Endothelial cell (in vitro differentiated cells): ENCODE measurements at regions not wholly inside any gene's neighbourhood (a gene's known extent, or its start where the extent isn't known, plus 50 kb on each side); places are given as distances from the start of the nearest gene placed in this dataset.

Source experiments
- DNase-seq: peaks from one replicate; pipeline ENCODE4 v3.0.0; 2021; ENCODE audit warnings: low spot score
- H3K27ac Mint-ChIP-seq: one replicate; pipeline ENCODE4 v1.8.0; 2021; ENCODE audit warnings: mixed read lengths, inconsistent platforms; ENCODE audit not compliant: unreplicated experiment
- H3K27me3 Mint-ChIP-seq: one replicate; pipeline ENCODE4 v1.8.0; 2021; ENCODE audit warnings: mild to moderate bottlenecking, moderate library complexity, mixed read lengths, inconsistent platforms; ENCODE audit not compliant: unreplicated experiment
- H3K36me3 Mint-ChIP-seq: one replicate; pipeline ENCODE4 v1.8.0; 2021; ENCODE audit warnings: mild to moderate bottlenecking, low read depth, mixed read lengths, inconsistent platforms; ENCODE audit not compliant: unreplicated experiment
- H3K4me1 Mint-ChIP-seq: one replicate; pipeline ENCODE4 v1.8.0; 2021; ENCODE audit warnings: mild to moderate bottlenecking, mixed read lengths, inconsistent platforms; ENCODE audit not compliant: unreplicated experiment
- H3K4me3 Mint-ChIP-seq: one replicate; pipeline ENCODE4 v1.8.0; 2021; ENCODE audit warnings: mild to moderate bottlenecking, mixed read lengths, inconsistent platforms; ENCODE audit not compliant: unreplicated experiment
- H3K9me3 Mint-ChIP-seq: one replicate; pipeline ENCODE4 v1.8.0; 2021; ENCODE audit warnings: mixed read lengths, inconsistent platforms; ENCODE audit not compliant: unreplicated experiment
- TF ChIP-seq, protein P1 (sequence below): fragments of 200-600 bp; sonication (generic); IDR thresholded peaks from one replicate; pipeline ENCODE4 v1.5.0; 2021; ENCODE audit warnings: antibody characterized with exemption; ENCODE audit not compliant: unreplicated experiment

GRCh38 chr13:82802528-82802927, 1079.7 kb downstream of the SLITRK1 start:
- no peak for DNase-seq
- Mint-ChIP-seq H3K27ac (no peak overlapping the region), H3K27me3 (no peaks in the 10 kb centered on the region), H3K9me3 (no peaks in the 10 kb centered on the region), H3K4me3 (no peak overlapping the region), H3K36me3 (no peaks in the 10 kb centered on the region), H3K4me1 (no peaks in the 10 kb centered on the region)
- TF ChIP-seq, protein P1, sequence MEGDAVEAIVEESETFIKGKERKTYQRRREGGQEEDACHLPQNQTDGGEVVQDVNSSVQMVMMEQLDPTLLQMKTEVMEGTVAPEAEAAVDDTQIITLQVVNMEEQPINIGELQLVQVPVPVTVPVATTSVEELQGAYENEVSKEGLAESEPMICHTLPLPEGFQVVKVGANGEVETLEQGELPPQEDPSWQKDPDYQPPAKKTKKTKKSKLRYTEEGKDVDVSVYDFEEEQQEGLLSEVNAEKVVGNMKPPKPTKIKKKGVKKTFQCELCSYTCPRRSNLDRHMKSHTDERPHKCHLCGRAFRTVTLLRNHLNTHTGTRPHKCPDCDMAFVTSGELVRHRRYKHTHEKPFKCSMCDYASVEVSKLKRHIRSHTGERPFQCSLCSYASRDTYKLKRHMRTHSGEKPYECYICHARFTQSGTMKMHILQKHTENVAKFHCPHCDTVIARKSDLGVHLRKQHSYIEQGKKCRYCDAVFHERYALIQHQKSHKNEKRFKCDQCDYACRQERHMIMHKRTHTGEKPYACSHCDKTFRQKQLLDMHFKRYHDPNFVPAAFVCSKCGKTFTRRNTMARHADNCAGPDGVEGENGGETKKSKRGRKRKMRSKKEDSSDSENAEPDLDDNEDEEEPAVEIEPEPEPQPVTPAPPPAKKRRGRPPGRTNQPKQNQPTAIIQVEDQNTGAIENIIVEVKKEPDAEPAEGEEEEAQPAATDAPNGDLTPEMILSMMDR: no peak

DNA sequence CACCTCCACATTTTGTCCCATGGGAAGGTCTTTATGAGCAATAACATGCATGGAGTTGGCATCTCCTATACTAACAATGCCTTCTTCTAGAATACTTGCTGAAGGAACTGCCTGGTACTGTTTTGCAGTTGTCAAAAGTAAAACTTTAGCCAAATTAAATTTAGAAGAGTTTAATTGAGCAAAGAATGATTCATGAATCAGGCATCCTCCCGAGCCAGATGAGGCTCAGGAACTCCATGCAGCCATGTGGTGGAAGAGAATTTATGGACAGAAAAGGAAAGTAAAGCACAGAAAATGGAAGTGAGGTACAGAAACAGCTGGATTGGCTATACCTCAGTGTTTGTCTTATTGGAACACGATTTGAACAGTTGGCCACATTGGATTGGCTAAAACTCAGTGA, 1081.9 kb downstream of the SLITRK1 start:
- TF ChIP-seq, protein P1: no peak
- no peaks in the 10 kb centered on the region for H3K27me3 Mint-ChIP-seq
- DNase-seq: no peak
- H3K27ac Mint-ChIP-seq: no peak overlapping the region
- no peak overlapping the region for H3K4me3 Mint-ChIP-seq
- no peaks in the 10 kb centered on the region for H3K4me1 Mint-ChIP-seq
- no peaks in the 10 kb centered on the region for H3K36me3 Mint-ChIP-seq
- H3K9me3 Mint-ChIP-seq: no peaks in the 10 kb centered on the region

- no peak overlapping the region for H3K4me3 Mint-ChIP-seq
- no peak for DNase-seq
Observed at GRCh38 chr13:82797876-82798275, 1084.4 kb downstream of the SLITRK1 start.

DNA sequence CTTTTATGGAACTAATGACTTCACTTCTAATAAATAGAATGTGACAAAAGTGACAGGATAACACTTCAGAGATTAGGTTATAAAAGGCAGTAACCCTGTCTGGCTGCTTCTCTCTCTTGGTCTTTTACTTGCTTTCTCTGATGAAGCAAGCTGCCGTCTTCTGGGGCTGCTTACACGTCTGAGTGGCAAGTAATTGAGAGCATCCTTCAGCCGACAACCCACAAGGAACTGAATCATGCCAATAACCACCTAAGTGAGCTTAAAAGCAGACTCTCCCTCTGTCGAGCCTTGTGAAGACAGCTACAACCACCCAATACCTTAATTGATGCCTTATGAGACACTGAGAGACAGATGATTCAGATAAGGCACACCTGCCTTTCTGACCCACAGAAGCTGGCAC, 1091.2 kb downstream of the SLITRK1 start:
- no peak for DNase-seq
- Mint-ChIP-seq H3K4me3 (no peak overlapping the region), H3K27me3 (peaks cover 2% of the 10 kb centered on the region), H3K9me3 (no peaks in the 10 kb centered on the region), H3K4me1 (no peaks in the 10 kb centered on the region), H3K36me3 (no peaks in the 10 kb centered on the region), H3K27ac (no peak overlapping the region)
- TF ChIP-seq, protein P1: no peak

More at GRCh38 chr13:82797876-82798275, 1084.4 kb downstream of the SLITRK1 start:
- no peaks in the 10 kb centered on the region for H3K4me1 Mint-ChIP-seq
- H3K36me3 Mint-ChIP-seq: no peaks in the 10 kb centered on the region
- no peak overlapping the region for H3K27ac Mint-ChIP-seq
- H3K27me3 Mint-ChIP-seq: no peaks in the 10 kb centered on the region
- no peaks in the 10 kb centered on the region for H3K9me3 Mint-ChIP-seq
- TF ChIP-seq, protein P1: no peak

DNA sequence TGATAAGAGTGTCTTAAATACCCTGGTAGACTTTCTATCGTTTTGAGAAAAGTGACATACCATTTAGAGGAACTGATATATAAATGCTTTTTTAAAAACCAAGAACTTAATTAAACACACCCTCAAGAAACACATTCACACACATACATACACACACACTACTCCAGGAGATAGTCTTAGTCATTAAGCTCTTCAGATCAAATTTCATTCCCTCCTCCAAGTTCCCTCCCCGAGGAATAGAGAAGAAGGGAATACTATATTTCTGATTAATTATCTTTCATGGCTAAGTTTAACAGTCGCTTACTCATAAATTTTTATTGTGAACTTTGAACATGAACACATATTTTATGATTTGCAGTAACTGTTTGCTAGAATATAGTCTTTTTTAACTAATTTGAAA, 1109.5 kb downstream of the SLITRK1 start:
- H3K4me1 Mint-ChIP-seq: no peaks in the 10 kb centered on the region
- no peaks in the 10 kb centered on the region for H3K27me3 Mint-ChIP-seq
- H3K4me3 Mint-ChIP-seq: no peak overlapping the region
- H3K36me3 Mint-ChIP-seq: no peaks in the 10 kb centered on the region
- no peak overlapping the region for H3K27ac Mint-ChIP-seq
- TF ChIP-seq, protein P1: no peak
- no peaks in the 10 kb centered on the region for H3K9me3 Mint-ChIP-seq
- no peak for DNase-seq
